ENCODE measurements at regions not wholly inside any gene's neighbourhood (a gene's known extent, or its start where the extent isn't known, plus 50 kb on each side); places are given as distances from the start of the nearest gene placed in this dataset.

DNA sequence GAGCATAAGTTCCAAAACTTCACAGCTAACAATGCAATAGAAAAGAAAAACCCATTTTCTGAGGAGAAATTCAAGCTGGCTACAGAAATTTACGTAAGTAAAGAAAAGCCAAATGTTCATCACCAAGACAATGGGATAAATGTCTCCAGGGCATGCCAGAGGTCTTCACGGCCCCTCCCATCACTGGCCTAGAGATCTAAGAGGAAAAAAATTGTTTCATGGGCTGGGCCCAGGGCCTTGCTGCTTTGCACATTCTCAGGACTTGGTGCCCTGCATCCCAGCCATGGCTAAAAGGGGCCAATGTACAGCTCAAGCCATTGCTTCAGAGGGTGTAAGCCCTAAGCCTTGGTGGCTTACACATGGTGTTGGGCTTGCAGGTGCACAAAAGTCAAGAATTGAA lies 443.6 kb downstream of the ELAVL2 start:
- no peak overlapping the region for H3K4me3 ChIP-seq (ENCODE audit: extremely low read depth, insufficient read depth, low read length, poor library complexity, severe bottlenecking)
- no peaks in the 10 kb centered on the region for H3K36me3 ChIP-seq (ENCODE audit: control insufficient read depth, insufficient read depth, low read length)
- H3K4me1 ChIP-seq (ENCODE audit: control insufficient read depth, insufficient read depth, low read length, poor library complexity, severe bottlenecking) = no peaks in the 10 kb centered on the region
- H3K27ac ChIP-seq (ENCODE audit: low read depth, low read length, severe bottlenecking) = no peak overlapping the region
- 50 to 92% methylated on average over 1 to 2 of the region's 2 CpGs for WGBS, 2 experiments (ENCODE audit: insufficient coverage in 2 of 2)
- H3K9me3 ChIP-seq (ENCODE audit: control insufficient read depth, low read length) = no peaks in the 10 kb centered on the region

DNA sequence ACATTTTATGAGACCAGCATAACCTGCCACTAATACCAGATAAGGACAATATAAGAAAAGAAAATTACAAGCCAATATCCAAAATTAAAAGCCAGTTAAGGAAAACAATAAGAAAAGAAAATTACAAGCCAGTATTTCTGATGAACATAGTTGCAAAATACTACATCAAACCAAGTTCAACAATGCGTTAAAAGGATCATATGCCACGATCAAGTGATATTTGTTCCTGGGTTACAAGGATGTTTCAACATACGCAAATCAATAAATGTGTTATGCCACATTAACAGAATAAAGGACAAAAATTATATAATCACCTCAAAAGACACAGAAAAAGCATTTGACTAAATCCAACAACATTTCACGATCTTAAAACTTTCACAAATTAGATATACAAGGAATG lies 431.9 kb downstream of the ELAVL2 start:
- no peak overlapping the region for H3K27ac ChIP-seq (ENCODE audit: low read depth, low read length, severe bottlenecking)
- no peaks in the 10 kb centered on the region for H3K36me3 ChIP-seq (ENCODE audit: control insufficient read depth, insufficient read depth, low read length)
- H3K4me1 ChIP-seq (ENCODE audit: control insufficient read depth, insufficient read depth, low read length, poor library complexity, severe bottlenecking) = no peaks in the 10 kb centered on the region
- 90 to 91% methylated on average over 1 to 2 of the region's 4 CpGs for WGBS, 2 experiments (ENCODE audit: insufficient coverage in 2 of 2)
- no peaks in the 10 kb centered on the region for H3K9me3 ChIP-seq (ENCODE audit: control insufficient read depth, low read length)
- no peak overlapping the region for H3K4me3 ChIP-seq (ENCODE audit: extremely low read depth, insufficient read depth, low read length, poor library complexity, severe bottlenecking)

DNA sequence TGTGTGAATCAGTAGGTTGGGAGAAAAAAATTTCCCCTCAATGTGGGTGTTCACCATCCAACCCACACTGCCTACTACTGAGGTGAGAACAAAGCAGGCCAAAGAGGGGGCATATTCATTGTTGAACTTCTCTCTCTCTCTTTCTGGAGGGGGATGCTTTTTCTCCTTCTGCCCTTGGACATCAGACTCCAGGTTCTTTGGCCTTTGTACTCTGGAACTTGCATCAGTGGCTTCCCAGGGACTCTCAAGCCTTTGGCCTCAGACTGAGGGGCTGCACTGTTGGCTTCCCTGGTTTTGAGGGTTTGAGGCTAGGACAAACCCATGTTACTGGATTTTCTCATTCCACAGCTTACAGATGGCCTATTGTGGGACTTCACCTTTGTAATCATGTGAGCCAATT lies 417.2 kb downstream of the ELAVL2 start:
- no peaks in the 10 kb centered on the region for H3K4me1 ChIP-seq (ENCODE audit: control insufficient read depth, insufficient read depth, low read length, poor library complexity, severe bottlenecking)
- no peaks in the 10 kb centered on the region for H3K36me3 ChIP-seq (ENCODE audit: control insufficient read depth, insufficient read depth, low read length)
- H3K4me3 ChIP-seq (ENCODE audit: extremely low read depth, insufficient read depth, low read length, poor library complexity, severe bottlenecking) = no peak overlapping the region
- no peaks in the 10 kb centered on the region for H3K9me3 ChIP-seq (ENCODE audit: control insufficient read depth, low read length)
- no peak overlapping the region for H3K27ac ChIP-seq (ENCODE audit: low read depth, low read length, severe bottlenecking)

- Histone ChIP-seq H3K9me3 (ENCODE audit: control insufficient read depth, low read length) (no peaks in the 10 kb centered on the region), H3K36me3 (ENCODE audit: control insufficient read depth, insufficient read depth, low read length) (no peaks in the 10 kb centered on the region), H3K27ac (ENCODE audit: low read depth, low read length, severe bottlenecking) (no peak overlapping the region), H3K4me3 (ENCODE audit: extremely low read depth, insufficient read depth, low read length, poor library complexity, severe bottlenecking) (no peak overlapping the region), H3K4me1 (ENCODE audit: control insufficient read depth, insufficient read depth, low read length, poor library complexity, severe bottlenecking) (no peaks in the 10 kb centered on the region)
- 83% methylated on average over 1 of the region's 3 CpGs for WGBS, 2 experiments (ENCODE audit: insufficient coverage in 2 of 2)
These were observed 414.0 kb downstream of the ELAVL2 start for GRCh38 chr9:23412046-23412445.

DNA sequence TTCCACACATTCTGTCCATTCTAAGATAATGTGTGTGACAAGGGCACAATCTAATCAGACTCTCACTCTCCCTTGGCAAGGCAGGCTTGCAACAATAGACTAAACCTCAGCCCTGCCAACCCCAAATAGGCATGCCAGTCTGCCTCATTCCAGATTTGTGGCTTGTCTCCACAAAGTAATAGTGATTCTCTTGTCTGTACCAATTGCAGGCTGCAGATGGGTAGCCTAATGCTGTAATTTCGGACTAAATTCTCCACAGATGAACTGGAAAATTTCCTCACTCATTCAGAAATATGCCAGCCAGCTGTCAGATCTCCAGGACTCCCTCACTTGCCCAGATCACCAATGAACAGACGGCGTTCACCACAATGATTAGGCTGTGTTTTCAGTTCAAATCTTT lies 413.6 kb downstream of the ELAVL2 start:
- Histone ChIP-seq H3K9me3 (ENCODE audit: control insufficient read depth, low read length) (no peaks in the 10 kb centered on the region), H3K27ac (ENCODE audit: low read depth, low read length, severe bottlenecking) (no peak overlapping the region), H3K4me3 (ENCODE audit: extremely low read depth, insufficient read depth, low read length, poor library complexity, severe bottlenecking) (no peak overlapping the region), H3K36me3 (ENCODE audit: control insufficient read depth, insufficient read depth, low read length) (no peaks in the 10 kb centered on the region), H3K4me1 (ENCODE audit: control insufficient read depth, insufficient read depth, low read length, poor library complexity, severe bottlenecking) (no peaks in the 10 kb centered on the region)
- WGBS, 2 experiments (ENCODE audit: insufficient coverage in 2 of 2) = 88 to 100% methylated on average over 1 to 2 of the region's 3 CpGs

DNA sequence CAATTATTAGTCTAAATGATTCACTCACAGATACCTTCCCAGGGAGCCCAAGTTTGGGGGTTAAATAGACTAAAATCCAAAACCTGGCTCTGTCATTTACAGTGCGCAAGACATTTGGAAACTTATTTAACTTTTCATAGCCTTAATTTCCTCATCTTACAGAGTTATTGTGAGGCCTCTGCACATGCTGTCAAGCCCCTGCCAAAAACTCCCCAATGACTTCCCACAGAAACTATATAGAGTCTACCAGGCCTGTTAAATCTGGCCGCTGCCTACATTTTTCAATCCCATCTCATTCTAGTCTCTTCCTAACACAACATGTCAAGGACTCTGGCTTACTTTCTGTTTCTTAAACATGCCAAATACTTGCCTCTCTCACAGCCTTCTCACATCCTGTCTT lies 412.5 kb downstream of the ELAVL2 start:
- 100% methylated on average over 1 to 2 of the region's 2 CpGs for WGBS, 2 experiments (ENCODE audit: insufficient coverage in 2 of 2)
- Histone ChIP-seq H3K4me1 (ENCODE audit: control insufficient read depth, insufficient read depth, low read length, poor library complexity, severe bottlenecking) (no peaks in the 10 kb centered on the region), H3K36me3 (ENCODE audit: control insufficient read depth, insufficient read depth, low read length) (no peaks in the 10 kb centered on the region), H3K9me3 (ENCODE audit: control insufficient read depth, low read length) (no peaks in the 10 kb centered on the region), H3K27ac (ENCODE audit: low read depth, low read length, severe bottlenecking) (no peak overlapping the region), H3K4me3 (ENCODE audit: extremely low read depth, insufficient read depth, low read length, poor library complexity, severe bottlenecking) (no peak overlapping the region)

DNA sequence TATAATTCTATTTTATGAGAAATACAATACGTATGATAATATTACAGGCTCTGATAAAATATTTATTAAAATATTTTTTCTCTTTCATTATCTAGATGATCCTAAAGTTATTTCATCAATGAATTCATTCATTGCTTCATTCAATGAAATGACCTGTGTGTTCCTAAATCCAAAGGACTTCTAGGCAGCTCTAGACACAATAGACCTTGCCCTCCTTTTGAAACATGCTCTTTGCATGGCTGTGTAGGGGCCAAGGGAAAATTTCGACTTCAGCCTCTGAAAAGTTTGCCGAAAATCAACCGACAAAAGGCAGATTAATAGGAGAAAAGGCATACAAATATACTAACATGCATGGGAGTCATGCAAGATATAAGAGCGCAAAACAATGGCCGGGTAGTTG lies 402.0 kb downstream of the ELAVL2 start:
- 88 to 100% methylated on average over 2 to 4 of the region's 6 CpGs for WGBS, 2 experiments (ENCODE audit: insufficient coverage in 2 of 2)
- Histone ChIP-seq H3K4me1 (ENCODE audit: control insufficient read depth, insufficient read depth, low read length, poor library complexity, severe bottlenecking) (no peaks in the 10 kb centered on the region), H3K4me3 (ENCODE audit: extremely low read depth, insufficient read depth, low read length, poor library complexity, severe bottlenecking) (no peak overlapping the region), H3K36me3 (ENCODE audit: control insufficient read depth, insufficient read depth, low read length) (no peaks in the 10 kb centered on the region), H3K9me3 (ENCODE audit: control insufficient read depth, low read length) (no peaks in the 10 kb centered on the region), H3K27ac (ENCODE audit: low read depth, low read length, severe bottlenecking) (no peak overlapping the region)

GRCh38 chr9:23426144-23426543 lies 399.9 kb downstream of the ELAVL2 start:
- H3K4me1 ChIP-seq (ENCODE audit: control insufficient read depth, insufficient read depth, low read length, poor library complexity, severe bottlenecking) = no peaks in the 10 kb centered on the region
- no peaks in the 10 kb centered on the region for H3K36me3 ChIP-seq (ENCODE audit: control insufficient read depth, insufficient read depth, low read length)
- H3K27ac ChIP-seq (ENCODE audit: low read depth, low read length, severe bottlenecking) = no peak overlapping the region
- H3K9me3 ChIP-seq (ENCODE audit: control insufficient read depth, low read length) = no peaks in the 10 kb centered on the region
- WGBS, 2 experiments (ENCODE audit: insufficient coverage in 2 of 2) = no CpG with 5 or more reads among the region's 1 CpG
- no peak overlapping the region for H3K4me3 ChIP-seq (ENCODE audit: extremely low read depth, insufficient read depth, low read length, poor library complexity, severe bottlenecking)

GRCh38 chr9:23431459-23431858 lies 394.6 kb downstream of the ELAVL2 start:
- no peaks in the 10 kb centered on the region for H3K4me1 ChIP-seq (ENCODE audit: control insufficient read depth, insufficient read depth, low read length, poor library complexity, severe bottlenecking)
- H3K4me3 ChIP-seq (ENCODE audit: extremely low read depth, insufficient read depth, low read length, poor library complexity, severe bottlenecking) = no peak overlapping the region
- no peaks in the 10 kb centered on the region for H3K9me3 ChIP-seq (ENCODE audit: control insufficient read depth, low read length)
- H3K27ac ChIP-seq (ENCODE audit: low read depth, low read length, severe bottlenecking) = no peak overlapping the region
- H3K36me3 ChIP-seq (ENCODE audit: control insufficient read depth, insufficient read depth, low read length) = no peaks in the 10 kb centered on the region
- WGBS, 2 experiments (ENCODE audit: insufficient coverage in 2 of 2) = 90 to 96% methylated on average over 2 to 3 of the region's 5 CpGs

DNA sequence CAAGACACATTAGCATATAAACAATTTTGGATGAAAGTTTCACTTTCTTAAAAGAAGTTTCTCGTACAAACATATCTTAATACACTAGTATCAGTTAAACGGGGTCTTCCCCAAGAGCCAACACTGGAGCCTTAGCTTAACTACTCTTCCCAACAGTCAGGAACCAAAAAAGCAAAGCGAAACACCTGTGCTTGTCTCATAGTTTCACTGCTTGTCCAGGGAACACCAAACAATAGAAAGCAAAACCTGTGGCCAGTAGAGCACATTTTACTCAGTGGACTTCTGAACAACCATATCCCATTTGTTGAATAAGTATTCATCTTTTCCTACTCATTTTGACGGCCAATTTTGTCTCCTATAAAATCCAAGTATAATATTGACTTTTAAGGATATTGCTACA lies 391.4 kb downstream of the ELAVL2 start:
- H3K36me3 ChIP-seq (ENCODE audit: control insufficient read depth, insufficient read depth, low read length) = no peaks in the 10 kb centered on the region
- 94 to 100% methylated on average over 3 of the region's 4 CpGs for WGBS, 2 experiments (ENCODE audit: insufficient coverage in 2 of 2)

GRCh38 chr9:23438299-23438907 lies 387.6 kb downstream of the ELAVL2 start:
- H3K4me3 ChIP-seq (ENCODE audit: extremely low read depth, insufficient read depth, low read length, poor library complexity, severe bottlenecking) = no peak overlapping the region
- 94 to 97% methylated on average over 8 of the region's 9 CpGs for WGBS, 2 experiments (ENCODE audit: insufficient coverage in 2 of 2)
- no peaks in the 10 kb centered on the region for H3K9me3 ChIP-seq (ENCODE audit: control insufficient read depth, low read length)
- H3K36me3 ChIP-seq (ENCODE audit: control insufficient read depth, insufficient read depth, low read length) = no peaks in the 10 kb centered on the region
- no peak overlapping the region for H3K27ac ChIP-seq (ENCODE audit: low read depth, low read length, severe bottlenecking)
- no peaks in the 10 kb centered on the region for H3K4me1 ChIP-seq (ENCODE audit: control insufficient read depth, insufficient read depth, low read length, poor library complexity, severe bottlenecking)

More for the DNA sequence above, 391.4 kb downstream of the ELAVL2 start:
- Histone ChIP-seq H3K4me3 (ENCODE audit: extremely low read depth, insufficient read depth, low read length, poor library complexity, severe bottlenecking) (no peak overlapping the region), H3K9me3 (ENCODE audit: control insufficient read depth, low read length) (no peaks in the 10 kb centered on the region), H3K27ac (ENCODE audit: low read depth, low read length, severe bottlenecking) (no peak overlapping the region), H3K4me1 (ENCODE audit: control insufficient read depth, insufficient read depth, low read length, poor library complexity, severe bottlenecking) (no peaks in the 10 kb centered on the region)
